ENCODE measurements at regions not wholly inside any gene's neighbourhood (a gene's known extent, or its start where the extent isn't known, plus 50 kb on each side); places are given as distances from the start of the nearest gene placed in this dataset.

- TF ChIP-seq CTCF (IDR thresholded peaks at IDR 0.05 in 4 of 5, conservative IDR thresholded peaks at IDR 0.05 in 1 of 5): no peak
- TF ChIP-seq POLR2A (IDR thresholded peaks at IDR 0.05): no peak
These were observed 500.9 kb upstream of the ZMIZ1 start for GRCh38 chr10:78567680-78568455.

All from gastrocnemius medialis (tissue), 4 donors.